GM10266 (cell line): ENCODE measurements at regions not wholly inside any gene's neighbourhood (a gene's known extent, or its start where the extent isn't known, plus 50 kb on each side); places are given as distances from the start of the nearest gene placed in this dataset.

Source experiments
- DNase-seq: peaks from one replicate; pipeline ENCODE4 v3.0.0; 2012; ENCODE audit errors: extremely low spot score
- CTCF ChIP-seq: IDR thresholded peaks from 2 replicates; pipeline ENCODE4 v1.5.1; 2012; ENCODE audit warnings: mild to moderate bottlenecking, low read depth; ENCODE audit not compliant: control insufficient read depth, insufficient read depth; ENCODE audit errors: missing control alignments

GRCh38 chr15:62477929-62478328 is 312.8 kb upstream of the C2CD4B start:
- TF ChIP-seq CTCF: no peak
- DNase-seq: no peak

- peak; percentile 64 for DNase-seq
- TF ChIP-seq CTCF: peak; percentile 49
These were observed 317.8 kb upstream of the C2CD4B start for GRCh38 chr15:62482785-62483429.

GRCh38 chr15:62483814-62484213 is 318.7 kb upstream of the C2CD4B start:
- DNase-seq: no peak
- no peak for TF ChIP-seq CTCF

DNA sequence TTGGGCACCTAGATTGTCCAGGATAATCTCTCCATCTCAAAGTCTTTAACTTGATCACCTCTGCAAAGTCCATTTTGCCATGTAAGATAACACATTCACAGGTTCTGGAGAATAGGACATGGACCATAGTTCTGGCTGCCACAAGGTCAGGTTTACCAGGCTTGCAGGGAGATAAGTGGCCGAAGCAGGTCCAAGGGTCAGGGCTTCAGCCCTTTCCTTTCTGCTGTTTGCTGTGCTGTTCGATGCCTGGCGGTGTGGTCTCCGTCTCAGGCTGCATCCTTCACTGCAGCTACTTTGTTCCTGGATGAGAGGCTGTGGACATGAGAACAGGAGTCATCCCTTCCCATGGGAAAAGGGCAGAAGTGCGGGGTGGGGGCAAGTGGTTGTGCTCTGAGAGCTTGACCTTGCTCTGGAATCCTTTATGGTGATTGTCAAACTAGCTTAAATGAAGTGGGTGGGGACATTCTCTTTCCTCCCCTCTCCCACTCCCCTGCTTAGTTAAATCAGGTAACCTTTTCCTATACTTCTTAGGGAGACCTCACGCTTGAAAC is 320.2 kb upstream of the C2CD4B start:
- TF ChIP-seq CTCF: no peak
- no peak for DNase-seq

- no peak for TF ChIP-seq CTCF
- no peak for DNase-seq
These were observed 321.0 kb upstream of the C2CD4B start for GRCh38 chr15:62486041-62486440.

DNA sequence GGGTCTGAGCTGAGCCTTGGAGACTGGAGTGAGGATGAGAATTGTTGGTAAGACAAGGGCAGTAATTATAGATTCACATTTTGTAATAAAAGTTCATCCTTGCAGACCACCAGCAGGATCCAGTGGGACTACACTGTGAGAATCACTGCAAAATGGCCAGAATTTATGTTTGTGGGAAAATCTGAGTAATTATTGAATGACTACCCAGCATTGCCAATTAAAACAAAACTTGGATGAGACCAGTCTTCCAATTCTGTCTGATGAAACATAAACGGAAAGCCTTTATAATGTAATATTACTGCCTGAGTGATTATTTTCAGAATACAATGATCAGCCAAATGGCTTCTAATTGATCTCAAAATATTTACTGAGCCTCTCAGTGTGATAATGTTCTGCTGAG is 323.3 kb upstream of the C2CD4B start:
- no peak for TF ChIP-seq CTCF
- no peak for DNase-seq

DNA sequence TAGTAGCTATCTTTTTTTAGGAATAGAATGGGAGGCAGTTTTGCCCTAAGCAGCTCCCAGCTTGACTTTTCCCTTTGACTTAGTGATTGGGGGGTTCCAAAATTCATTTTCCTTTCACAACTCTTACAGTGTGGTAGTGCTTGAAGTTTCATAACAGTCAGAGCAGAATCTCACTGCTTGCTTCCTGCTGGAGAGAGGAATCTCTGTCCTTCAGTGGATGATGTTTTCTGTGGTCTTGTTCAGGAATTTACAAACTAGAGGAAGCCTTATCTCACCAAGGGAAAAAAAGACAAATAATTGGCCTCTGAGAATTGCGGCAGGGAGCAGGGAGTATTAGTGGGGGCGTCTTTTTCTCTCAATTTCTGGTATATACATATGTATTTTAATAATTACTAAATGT is 326.6 kb upstream of the C2CD4B start:
- DNase-seq: no peak
- no peak for TF ChIP-seq CTCF
